ENCODE measurements at regions not wholly inside any gene's neighbourhood (a gene's known extent, or its start where the extent isn't known, plus 50 kb on each side); places are given as distances from the start of the nearest gene placed in this dataset.

DNA sequence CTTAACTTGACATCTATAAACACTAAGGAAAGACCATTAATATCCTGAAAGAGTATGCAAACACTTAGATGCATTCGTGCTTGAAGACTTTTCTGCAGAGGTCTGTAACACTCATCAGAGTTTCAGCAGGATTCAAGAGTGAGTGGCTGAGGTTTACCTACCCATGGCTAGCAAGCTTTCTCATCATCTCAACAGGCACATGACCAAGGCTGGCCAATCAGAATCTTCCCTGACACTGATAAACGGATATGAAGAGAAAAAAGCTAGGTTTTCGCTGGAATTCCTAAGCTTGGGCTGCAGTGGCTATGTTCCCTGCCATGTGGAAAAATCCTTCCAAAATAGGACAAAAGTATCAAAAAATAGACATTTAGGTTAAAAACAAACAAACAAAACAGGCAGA, 162.1 kb upstream of the USP15 start:
- H3K4me3 ChIP-seq (ENCODE audit: low read depth, low read length) = no peak overlapping the region
- H3K36me3 ChIP-seq (replicated peaks) = no peaks in the 10 kb centered on the region
- in situ Hi-C loops (cut with HindIII; ENCODE audit: low pct_ligation_motif_present, low sequenced_read_pairs) = no loop called here
- TF ChIP-seq, protein P1, sequence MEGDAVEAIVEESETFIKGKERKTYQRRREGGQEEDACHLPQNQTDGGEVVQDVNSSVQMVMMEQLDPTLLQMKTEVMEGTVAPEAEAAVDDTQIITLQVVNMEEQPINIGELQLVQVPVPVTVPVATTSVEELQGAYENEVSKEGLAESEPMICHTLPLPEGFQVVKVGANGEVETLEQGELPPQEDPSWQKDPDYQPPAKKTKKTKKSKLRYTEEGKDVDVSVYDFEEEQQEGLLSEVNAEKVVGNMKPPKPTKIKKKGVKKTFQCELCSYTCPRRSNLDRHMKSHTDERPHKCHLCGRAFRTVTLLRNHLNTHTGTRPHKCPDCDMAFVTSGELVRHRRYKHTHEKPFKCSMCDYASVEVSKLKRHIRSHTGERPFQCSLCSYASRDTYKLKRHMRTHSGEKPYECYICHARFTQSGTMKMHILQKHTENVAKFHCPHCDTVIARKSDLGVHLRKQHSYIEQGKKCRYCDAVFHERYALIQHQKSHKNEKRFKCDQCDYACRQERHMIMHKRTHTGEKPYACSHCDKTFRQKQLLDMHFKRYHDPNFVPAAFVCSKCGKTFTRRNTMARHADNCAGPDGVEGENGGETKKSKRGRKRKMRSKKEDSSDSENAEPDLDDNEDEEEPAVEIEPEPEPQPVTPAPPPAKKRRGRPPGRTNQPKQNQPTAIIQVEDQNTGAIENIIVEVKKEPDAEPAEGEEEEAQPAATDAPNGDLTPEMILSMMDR (IDR thresholded peaks at IDR 0.05; ENCODE audit: low read depth, low read length, missing control alignments) = no peak
- no peak for DNase-seq
- no peaks in the 10 kb centered on the region for H3K27me3 ChIP-seq (replicated peaks)
- H3K27ac ChIP-seq = no peak overlapping the region

DNA sequence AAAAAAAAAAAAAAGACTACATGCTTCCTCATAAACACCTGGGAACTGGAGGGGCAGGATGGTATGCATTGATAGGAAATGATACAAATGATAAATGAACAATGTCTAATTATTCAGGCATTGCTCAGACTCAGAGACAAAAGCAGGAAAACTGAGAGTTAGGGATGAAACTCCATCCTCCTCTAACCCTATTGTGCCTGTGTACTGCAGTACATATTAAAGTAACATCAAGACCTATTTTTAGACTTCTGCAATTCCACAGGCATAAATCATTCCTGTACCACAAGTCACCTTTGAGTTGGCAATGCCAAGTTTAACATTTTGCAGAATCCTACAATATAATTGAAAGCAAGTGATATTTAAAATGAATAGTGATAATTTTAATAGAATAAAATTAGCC, 156.5 kb upstream of the USP15 start:
- Histone ChIP-seq H3K27ac (no peak overlapping the region), H3K36me3 (replicated peaks) (no peaks in the 10 kb centered on the region), H3K4me3 (ENCODE audit: low read depth, low read length) (no peak overlapping the region), H3K27me3 (replicated peaks) (no peaks in the 10 kb centered on the region)
- TF ChIP-seq, protein P1 (IDR thresholded peaks at IDR 0.05; ENCODE audit: low read depth, low read length, missing control alignments) = no peak
- no peak for DNase-seq
- in situ Hi-C loops (cut with HindIII; ENCODE audit: low pct_ligation_motif_present, low sequenced_read_pairs) = no loop called here

DNA sequence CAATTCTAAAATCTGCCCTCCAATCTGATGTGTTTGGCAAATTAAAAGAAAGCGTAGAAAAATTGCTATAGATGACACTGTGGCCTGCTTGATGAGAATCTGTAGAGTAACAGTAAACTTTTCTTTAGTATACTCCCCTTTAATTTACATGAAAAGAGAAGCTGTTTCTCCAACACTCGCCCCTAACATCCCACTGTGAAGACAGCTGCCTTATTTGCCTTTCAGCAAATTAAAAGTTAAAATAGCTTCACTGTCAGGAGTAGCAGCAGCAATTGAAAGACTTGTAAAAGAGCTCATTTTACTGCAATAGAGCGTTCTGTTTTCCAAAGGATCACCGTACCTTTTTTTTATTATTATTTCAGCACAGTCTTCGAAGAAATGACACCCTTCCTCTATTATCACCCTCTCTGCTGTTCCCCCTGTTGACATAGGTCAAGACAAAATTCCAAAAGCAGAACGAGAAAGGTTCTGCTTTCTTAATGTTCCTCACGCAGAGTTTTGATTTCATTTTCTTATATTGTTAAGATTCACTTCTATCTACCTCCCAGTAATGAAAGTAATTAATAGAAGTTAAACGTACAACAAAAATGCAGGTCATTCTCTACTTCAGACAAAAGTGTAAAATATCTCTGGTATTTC, 153.5 kb upstream of the USP15 start:
- no peak for DNase-seq
- Histone ChIP-seq H3K27ac (no peak overlapping the region), H3K4me3 (ENCODE audit: low read depth, low read length) (no peak overlapping the region), H3K36me3 (replicated peaks) (no peaks in the 10 kb centered on the region), H3K27me3 (replicated peaks) (no peaks in the 10 kb centered on the region)
- TF ChIP-seq, protein P1 (IDR thresholded peaks at IDR 0.05; ENCODE audit: low read depth, low read length, missing control alignments) = no peak
- in situ Hi-C loops (cut with HindIII; ENCODE audit: low pct_ligation_motif_present, low sequenced_read_pairs) = no loop called here

DNA sequence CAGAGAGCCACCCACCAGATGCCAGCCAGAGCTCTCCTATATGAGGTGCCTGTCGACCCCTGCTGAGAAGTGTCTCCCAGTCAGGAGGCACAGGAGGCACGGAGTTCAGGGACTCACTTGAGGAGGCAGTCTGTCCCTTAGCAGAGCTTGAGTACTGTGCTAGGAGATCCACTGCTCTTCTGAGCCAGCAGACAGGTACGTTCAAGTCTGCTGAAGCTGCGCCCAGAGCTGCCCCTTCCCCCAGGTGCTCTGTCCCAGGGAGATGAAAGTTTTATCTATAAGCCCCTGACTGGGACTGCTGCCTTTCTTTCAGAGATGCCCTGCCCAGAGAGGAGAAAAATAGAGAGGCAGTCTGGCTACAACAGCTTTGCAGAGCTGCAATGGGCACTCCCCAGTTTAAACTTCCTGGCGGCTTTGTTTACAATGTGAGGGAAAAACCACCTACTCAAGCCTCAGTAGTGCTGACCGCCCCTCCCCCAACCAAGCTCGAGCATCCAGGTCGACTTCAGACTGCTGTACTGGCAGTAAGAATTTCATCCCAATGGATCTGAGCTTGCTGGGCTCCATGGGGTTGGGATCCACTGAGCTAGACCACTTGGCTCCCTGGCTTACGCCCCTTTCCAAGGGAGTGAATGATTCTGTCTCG, 146.7 kb upstream of the USP15 start:
- Histone ChIP-seq H3K27ac (no peak overlapping the region), H3K27me3 (replicated peaks) (no peaks in the 10 kb centered on the region), H3K36me3 (replicated peaks) (no peaks in the 10 kb centered on the region), H3K4me3 (ENCODE audit: low read depth, low read length) (no peak overlapping the region)
- in situ Hi-C loops (cut with HindIII; ENCODE audit: low pct_ligation_motif_present, low sequenced_read_pairs) = no loop called here
- no peak for DNase-seq
- TF ChIP-seq, protein P1 (IDR thresholded peaks at IDR 0.05; ENCODE audit: low read depth, low read length, missing control alignments) = no peak

DNA sequence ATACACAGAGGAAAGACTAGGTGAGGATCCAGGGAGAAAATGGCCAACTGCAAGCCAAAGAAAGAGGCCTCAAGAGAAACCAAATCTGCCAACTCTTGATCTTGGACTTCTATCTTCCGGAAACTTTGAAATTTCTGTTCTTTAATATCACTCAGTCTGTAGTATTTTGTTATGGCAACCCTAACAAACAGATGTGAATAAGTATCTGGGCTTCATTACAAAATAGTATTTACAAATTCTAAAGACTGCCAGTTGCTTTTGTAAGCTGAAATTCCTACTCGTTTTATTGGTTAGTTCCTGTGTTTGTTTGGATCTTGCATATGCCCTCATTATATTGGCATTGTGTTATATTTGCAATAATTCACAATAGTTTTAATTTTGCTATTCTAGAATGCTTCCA, 143.2 kb upstream of the USP15 start:
- no peak overlapping the region for H3K27ac ChIP-seq
- in situ Hi-C loops (cut with HindIII; ENCODE audit: low pct_ligation_motif_present, low sequenced_read_pairs) = no loop called here
- H3K27me3 ChIP-seq (replicated peaks) = no peaks in the 10 kb centered on the region
- no peaks in the 10 kb centered on the region for H3K36me3 ChIP-seq (replicated peaks)
- no peak overlapping the region for H3K4me3 ChIP-seq (ENCODE audit: low read depth, low read length)
- DNase-seq = no peak
- TF ChIP-seq, protein P1 (IDR thresholded peaks at IDR 0.05; ENCODE audit: low read depth, low read length, missing control alignments) = no peak

Measured in brain microvascular endothelial cell (primary cell).